Uterus (tissue), 2 donors: ENCODE measurements at regions not wholly inside any gene's neighbourhood (a gene's known extent, or its start where the extent isn't known, plus 50 kb on each side); places are given as distances from the start of the nearest gene placed in this dataset.

Source experiments
- CTCF ChIP-seq, 4 experiments: fragments of 200-600 bp in 2 of 4; fragments of 450-650 bp in 2 of 4; sonication (generic) in 2 of 4; IDR thresholded peaks; one replicate each; pipeline ENCODE4 v1.5.1; 2016 to 2019; ENCODE audit warnings: antibody characterized with exemption in 4 of 4, mild to moderate bottlenecking in 2 of 4, moderate library complexity in 1 of 4
- POLR2A ChIP-seq, 2 donors: fragments of 450-650 bp; IDR thresholded peaks; one replicate each; pipeline ENCODE4 v1.6.1; 2016; ENCODE audit warnings: antibody characterized with exemption in 2 of 2, mild to moderate bottlenecking in 1 of 2, moderate library complexity in 1 of 2

- no peak for TF ChIP-seq CTCF (IDR thresholded peaks at IDR 0.05)
- TF ChIP-seq POLR2A (IDR thresholded peaks at IDR 0.05): no peak
Measured at GRCh38 chr18:22551536-22552151, 133.9 kb upstream of the CTAGE1 start.
